Activated T-helper 2 cell treated with anti-CD3 and anti-CD28 coated beads, Interferon-gamma antibody, Interleukin-2, Interleukin-4, amounts not matched to agents 10 μg/mL and 5 μg/mL and 100 μg/mL, durations not matched to agents 14 hours and 24 hours and 36 hours (primary cell): ENCODE measurements at regions not wholly inside any gene's neighbourhood (a gene's known extent, or its start where the extent isn't known, plus 50 kb on each side); places are given as distances from the start of the nearest gene placed in this dataset.
"Not testable (repeated sequence)": the region's sequence is repeated elsewhere in the genome, so short reads cannot be mapped to it uniquely, and the experiment has no call there.

Experiments used
- DNase-seq: peaks from one replicate; pipeline ENCODE4 v3.0.0; 2021; ENCODE audit warnings: low spot score
- H3K27ac Mint-ChIP-seq: one replicate; pipeline ENCODE4 v1.8.0; 2021; ENCODE audit warnings: mixed read lengths
- H3K27me3 Mint-ChIP-seq: one replicate; pipeline ENCODE4 v1.8.0; 2021; ENCODE audit warnings: low read depth, mixed read lengths
- H3K36me3 Mint-ChIP-seq: one replicate; pipeline ENCODE4 v1.8.0; 2021; ENCODE audit warnings: low read depth, mixed read lengths
- H3K4me1 Mint-ChIP-seq: one replicate; pipeline ENCODE4 v1.8.0; 2021; ENCODE audit warnings: low read depth, mixed read lengths
- H3K4me3 Mint-ChIP-seq: one replicate; pipeline ENCODE4 v1.8.0; 2021; ENCODE audit warnings: low read depth, mild to moderate bottlenecking, moderate library complexity, mixed read lengths
- H3K9me3 Mint-ChIP-seq: one replicate; pipeline ENCODE4 v1.8.0; 2021; ENCODE audit warnings: mixed read lengths
- intact Hi-C: fragments of 100-400 bp; cut with micrococcal nuclease; formaldehyde crosslinking; loops from one replicate; pipeline ENCODE4 v1.15.1; 2023

DNA sequence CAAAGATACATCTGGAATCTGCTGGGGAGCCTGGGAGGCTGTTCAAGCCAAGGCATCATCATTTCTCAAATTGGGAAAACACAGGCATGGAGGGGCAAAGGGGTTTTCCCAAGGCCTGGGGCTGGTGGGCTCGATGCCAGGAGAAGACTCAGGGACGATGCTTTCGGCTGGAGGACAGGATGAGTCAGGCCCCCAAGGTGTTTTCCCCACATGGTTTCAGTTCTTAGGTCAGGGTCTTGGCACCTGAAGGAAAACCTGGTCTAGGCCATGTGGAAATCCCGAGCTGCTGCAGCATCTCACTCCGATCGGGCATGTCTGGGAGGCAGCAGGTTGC, 348.1 kb downstream of the CDC5L start:
- intact Hi-C loops = no loop called here
- Mint-ChIP-seq H3K27ac (no peak overlapping the region), H3K9me3 (no peaks in the 10 kb centered on the region), H3K36me3 (no peaks in the 10 kb centered on the region), H3K27me3 (no peaks in the 10 kb centered on the region), H3K4me1 (peaks cover 7% of the 10 kb centered on the region), H3K4me3 (no peak overlapping the region)
- DNase-seq = no peak

GRCh38 chr6:44737341-44737740, 349.8 kb downstream of the CDC5L start:
- no peak for DNase-seq
- H3K27me3 Mint-ChIP-seq = no peaks in the 10 kb centered on the region
- no peaks in the 10 kb centered on the region for H3K36me3 Mint-ChIP-seq
- intact Hi-C loops = no loop called here
- H3K4me3 Mint-ChIP-seq = no peak overlapping the region
- H3K4me1 Mint-ChIP-seq = peaks cover 7% of the 10 kb centered on the region
- H3K27ac Mint-ChIP-seq = no peak overlapping the region
- H3K9me3 Mint-ChIP-seq = no peaks in the 10 kb centered on the region

DNA sequence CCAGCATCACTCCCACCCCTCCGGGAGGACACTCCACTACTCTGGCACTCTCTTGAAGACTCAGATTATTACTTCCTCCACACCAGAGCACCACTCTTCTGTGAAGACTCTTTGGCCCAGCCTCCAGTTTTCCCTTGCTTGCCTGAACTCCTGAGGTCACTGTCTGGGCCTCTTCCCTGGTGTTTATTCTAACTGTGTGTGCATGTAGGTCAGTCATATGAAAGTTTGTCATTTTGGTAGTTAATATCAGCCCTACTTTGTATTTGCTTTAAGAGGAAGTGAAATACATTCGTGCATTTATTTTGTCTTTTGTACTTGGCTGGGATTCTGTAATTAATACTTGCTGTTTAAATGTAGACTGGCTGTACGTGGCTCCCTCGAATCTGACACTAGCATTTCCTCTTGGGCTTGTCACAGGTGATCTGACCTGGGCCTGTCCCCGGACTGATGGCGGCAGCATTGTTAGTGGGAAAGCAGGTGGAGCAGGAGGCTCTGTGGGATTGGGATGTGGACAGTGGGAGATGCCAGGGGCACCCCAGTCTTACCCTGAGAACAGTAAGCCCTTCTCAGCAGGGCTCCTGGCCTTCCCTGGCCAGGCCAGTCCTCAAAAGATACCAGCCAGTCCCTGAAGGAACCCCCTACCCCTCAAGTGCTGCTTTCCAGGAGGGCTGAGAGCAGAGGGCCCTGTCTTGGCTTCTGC, 350.5 kb downstream of the CDC5L start:
- no peak overlapping the region for H3K4me3 Mint-ChIP-seq
- H3K27ac Mint-ChIP-seq = peak overlapping the region; percentile 47
- H3K9me3 Mint-ChIP-seq = no peaks in the 10 kb centered on the region
- intact Hi-C loops = no loop called here
- peaks cover 7% of the 10 kb centered on the region for H3K4me1 Mint-ChIP-seq
- no peaks in the 10 kb centered on the region for H3K36me3 Mint-ChIP-seq
- no peak for DNase-seq
- H3K27me3 Mint-ChIP-seq = no peaks in the 10 kb centered on the region

DNA sequence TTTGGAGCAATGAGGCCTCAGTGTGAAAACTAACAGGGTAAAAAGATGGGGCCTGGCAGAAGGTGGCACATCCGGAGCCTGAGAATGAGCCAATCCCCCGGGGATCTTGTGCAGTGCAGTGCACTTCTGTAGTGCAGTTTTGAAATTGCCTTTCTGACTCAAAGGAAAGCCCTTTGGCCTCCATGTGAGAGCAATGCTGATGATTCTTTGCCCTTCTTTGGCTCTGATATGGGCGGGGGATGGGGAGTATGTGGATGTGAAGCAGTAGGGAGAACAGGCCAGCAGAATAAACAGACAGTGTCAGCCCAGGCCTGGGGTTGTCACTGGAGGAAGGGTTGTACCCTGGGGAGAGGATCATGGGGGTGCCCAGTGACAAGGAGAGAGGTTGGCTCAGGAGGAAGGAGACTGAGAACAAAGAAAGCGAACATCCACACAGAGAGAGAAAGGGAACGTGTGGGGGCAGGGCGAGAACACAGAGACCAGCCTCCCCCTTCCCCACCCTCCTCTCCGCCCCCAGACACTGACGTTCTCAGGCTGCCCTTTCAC, 351.2 kb downstream of the CDC5L start:
- no peak overlapping the region for H3K27ac Mint-ChIP-seq
- DNase-seq = no peak
- no peaks in the 10 kb centered on the region for H3K36me3 Mint-ChIP-seq
- intact Hi-C loops = no loop called here
- no peaks in the 10 kb centered on the region for H3K9me3 Mint-ChIP-seq
- peaks cover 7% of the 10 kb centered on the region for H3K4me1 Mint-ChIP-seq
- H3K27me3 Mint-ChIP-seq = no peaks in the 10 kb centered on the region
- H3K4me3 Mint-ChIP-seq = no peak overlapping the region

DNA sequence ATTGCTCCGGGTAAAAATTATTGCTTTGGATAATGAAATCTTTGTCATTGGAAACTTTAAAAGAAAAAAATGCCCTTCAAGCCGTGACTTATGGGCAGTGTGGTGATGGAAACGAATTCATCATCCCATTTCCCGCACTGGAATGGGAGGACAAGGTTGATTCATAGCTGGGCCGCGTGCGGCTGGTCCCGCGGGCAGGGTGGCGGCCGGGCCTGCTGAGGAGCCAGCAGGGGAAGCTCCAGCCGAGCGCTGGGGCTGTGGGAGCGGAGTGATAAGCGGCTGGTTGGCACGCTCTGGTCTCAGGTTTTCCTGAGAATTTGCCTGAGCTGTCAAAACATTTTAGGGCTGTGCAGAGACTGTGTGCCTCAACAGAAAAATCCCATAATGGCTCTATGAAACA, 351.7 kb downstream of the CDC5L start:
- intact Hi-C loops = no loop called here
- H3K4me3 Mint-ChIP-seq = no peak overlapping the region

DNA sequence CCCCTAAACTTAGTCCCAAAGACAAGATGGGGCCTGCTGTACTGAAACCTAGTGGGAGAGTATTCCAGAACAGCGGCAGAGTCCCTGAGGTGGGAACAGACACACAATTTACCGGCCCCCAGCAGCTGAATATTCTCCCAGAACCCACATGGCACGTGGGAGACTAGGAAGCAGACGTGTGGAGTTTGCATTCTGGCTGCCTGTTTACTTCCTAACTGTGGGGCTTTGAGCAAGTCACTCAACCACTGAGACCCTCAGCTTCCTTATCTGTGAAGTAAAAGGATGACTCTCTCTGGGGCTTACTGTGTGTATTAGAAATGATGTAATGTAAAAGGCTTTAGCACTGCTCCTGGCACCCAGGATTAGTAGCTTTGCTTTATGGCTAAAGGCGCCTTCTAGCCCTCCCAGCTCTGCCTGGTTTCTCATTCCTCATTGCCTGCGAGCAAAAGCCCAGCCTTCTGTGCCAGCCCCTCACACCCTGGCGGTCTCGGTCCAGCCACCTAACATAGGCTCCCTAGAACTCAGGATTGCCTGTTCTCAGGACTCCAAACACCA, 353.1 kb downstream of the CDC5L start:
- DNase-seq = no peak
- Mint-ChIP-seq H3K36me3 (no peaks in the 10 kb centered on the region), H3K27ac (no peak overlapping the region), H3K4me3 (no peak overlapping the region), H3K9me3 (no peaks in the 10 kb centered on the region), H3K27me3 (no peaks in the 10 kb centered on the region), H3K4me1 (peaks cover 2% of the 10 kb centered on the region)
- intact Hi-C loops = no loop called here

More for the DNA sequence above, 351.7 kb downstream of the CDC5L start:
- no peak for DNase-seq
- Mint-ChIP-seq H3K27ac (no peak overlapping the region), H3K36me3 (no peaks in the 10 kb centered on the region), H3K9me3 (no peaks in the 10 kb centered on the region), H3K27me3 (no peaks in the 10 kb centered on the region), H3K4me1 (peaks cover 7% of the 10 kb centered on the region)

DNA sequence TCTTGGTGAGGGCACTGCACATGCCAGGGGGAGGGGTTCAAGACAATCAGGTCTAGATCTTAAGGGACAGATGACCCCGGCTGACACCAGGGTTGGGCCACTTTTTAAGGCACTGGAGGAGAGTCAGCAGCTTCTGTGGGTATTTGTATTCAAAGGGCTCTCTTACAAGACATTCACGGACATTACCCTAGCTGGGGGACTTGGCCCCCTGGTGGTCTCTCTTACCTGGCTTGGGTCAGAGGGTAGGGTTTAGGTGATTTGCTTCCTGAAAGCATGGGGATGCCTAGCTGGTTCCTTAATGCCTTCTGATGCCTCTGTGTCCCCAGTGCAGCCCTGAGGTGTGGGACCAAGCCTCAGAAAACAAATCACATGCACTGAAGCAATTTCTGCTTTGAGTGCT, 354.7 kb downstream of the CDC5L start:
- Mint-ChIP-seq H3K27me3 (no peaks in the 10 kb centered on the region), H3K4me1 (peaks cover 2% of the 10 kb centered on the region), H3K27ac (no peak overlapping the region), H3K36me3 (no peaks in the 10 kb centered on the region), H3K4me3 (no peak overlapping the region), H3K9me3 (no peaks in the 10 kb centered on the region)
- intact Hi-C loops = no loop called here
- DNase-seq = no peak

GRCh38 chr6:44742828-44743372, 355.4 kb downstream of the CDC5L start:
- Mint-ChIP-seq H3K36me3 (no peaks in the 10 kb centered on the region), H3K27me3 (no peaks in the 10 kb centered on the region)

GRCh38 chr6:44760116-44760515, 372.6 kb downstream of the CDC5L start:
- peaks cover 29% of the 10 kb centered on the region for H3K9me3 Mint-ChIP-seq
- intact Hi-C loops, H3K27me3 Mint-ChIP-seq, H3K36me3 Mint-ChIP-seq, H3K27ac Mint-ChIP-seq, DNase-seq, H3K4me3 Mint-ChIP-seq, H3K4me1 Mint-ChIP-seq: not testable (repeated sequence)

More at GRCh38 chr6:44742828-44743372, 355.4 kb downstream of the CDC5L start:
- no peak overlapping the region for H3K27ac Mint-ChIP-seq
- no peak overlapping the region for H3K4me3 Mint-ChIP-seq
- H3K9me3 Mint-ChIP-seq = no peaks in the 10 kb centered on the region
- intact Hi-C loops = no loop called here
- H3K4me1 Mint-ChIP-seq = peaks cover 2% of the 10 kb centered on the region
- DNase-seq = no peak

DNA sequence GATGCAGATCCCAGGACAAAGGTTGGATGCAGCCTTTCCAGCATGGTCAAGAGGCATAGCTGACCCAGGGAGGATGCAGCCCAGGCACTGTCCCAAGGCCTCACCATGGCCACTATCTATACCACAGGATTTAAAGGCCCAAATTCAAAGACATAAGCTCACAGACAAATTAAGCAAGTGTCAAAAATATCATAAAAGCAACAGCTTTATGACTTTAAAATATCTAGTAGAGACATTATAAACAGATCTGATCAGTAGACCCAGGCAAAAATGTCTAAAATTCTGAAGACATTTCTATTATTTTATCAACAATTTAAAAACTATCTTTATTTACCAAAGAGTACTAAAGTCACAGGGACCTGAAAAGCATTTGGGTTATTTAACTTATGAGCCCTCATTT, 373.5 kb downstream of the CDC5L start:
- no peaks in the 10 kb centered on the region for H3K4me1 Mint-ChIP-seq
- H3K36me3 Mint-ChIP-seq = no peaks in the 10 kb centered on the region
- intact Hi-C loops = no loop called here
- H3K27ac Mint-ChIP-seq = no peak overlapping the region
- no peak overlapping the region for H3K4me3 Mint-ChIP-seq
- peaks cover 2% of the 10 kb centered on the region for H3K27me3 Mint-ChIP-seq
- DNase-seq = no peak
- peaks cover 33% of the 10 kb centered on the region for H3K9me3 Mint-ChIP-seq

GRCh38 chr6:44762496-44762895, 375.0 kb downstream of the CDC5L start:
- Mint-ChIP-seq H3K4me3 (no peak overlapping the region), H3K36me3 (no peaks in the 10 kb centered on the region), H3K4me1 (no peaks in the 10 kb centered on the region), H3K27me3 (peaks cover 4% of the 10 kb centered on the region), H3K27ac (no peak overlapping the region), H3K9me3 (peaks cover 33% of the 10 kb centered on the region)
- DNase-seq = no peak
- intact Hi-C loops = no loop called here

GRCh38 chr6:44771647-44772415, 384.3 kb downstream of the CDC5L start:
- Mint-ChIP-seq H3K36me3 (no peaks in the 10 kb centered on the region), H3K9me3 (peaks cover 5% of the 10 kb centered on the region), H3K27me3 (peaks cover 6% of the 10 kb centered on the region), H3K4me3 (no peak overlapping the region), H3K27ac (no peak overlapping the region), H3K4me1 (peaks cover 13% of the 10 kb centered on the region)
- intact Hi-C loops = no loop called here
- DNase-seq = no peak

- Mint-ChIP-seq H3K4me1 (peaks cover 13% of the 10 kb centered on the region), H3K36me3 (no peaks in the 10 kb centered on the region), H3K27ac (no peak overlapping the region), H3K9me3 (peaks cover 5% of the 10 kb centered on the region), H3K27me3 (peaks cover 4% of the 10 kb centered on the region), H3K4me3 (no peak overlapping the region)
- intact Hi-C loops = no loop called here
- DNase-seq = no peak
Measured at GRCh38 chr6:44772838-44773237, 385.3 kb downstream of the CDC5L start.
